ENCODE measurements at regions not wholly inside any gene's neighbourhood (a gene's known extent, or its start where the extent isn't known, plus 50 kb on each side); places are given as distances from the start of the nearest gene placed in this dataset.

GRCh38 chr1:182237329-182237728, 154.3 kb downstream of the GLUL start:
- no peak overlapping the region for H3K4ac ChIP-seq (ENCODE audit: low read depth, low read length)

More at GRCh38 chr1:182237329-182237728, 154.3 kb downstream of the GLUL start:
- H3K9me3 ChIP-seq (ENCODE audit: control insufficient read depth, low read depth, low read length), result no peaks in the 10 kb centered on the region
- Mint-ChIP-seq H3K27ac (no peak overlapping the region), H3K9me3 (no peaks in the 10 kb centered on the region), H3K4me1 (peaks cover 9 to 14% of the 10 kb centered on the region in 2 experiments), H3K36me3 (ENCODE audit: insufficient read depth in 1 of 3, low read depth in 3 of 3) (no peaks in the 10 kb centered on the region), H3K27me3 (ENCODE audit: low read depth) (peaks cover 5% of the 10 kb centered on the region; the same call in 1 of the 2 replicates), H3K4me3 (no peak overlapping the region)
- no peak overlapping the region for H4K8ac ChIP-seq (replicated peaks; ENCODE audit: insufficient read length, low read depth, low read length)
- H2BK15ac ChIP-seq (ENCODE audit: low read depth, low read length), result no peak overlapping the region
- H3K14ac ChIP-seq (ENCODE audit: insufficient read depth, low read length), result no peak overlapping the region
- H3K27me3 ChIP-seq (ENCODE audit: insufficient read depth, low read length), result no peaks in the 10 kb centered on the region
- no peak overlapping the region for H2BK5ac ChIP-seq (ENCODE audit: insufficient read length, low read length)
- H3K4me1 ChIP-seq (ENCODE audit: insufficient read depth, low read length), result no peaks in the 10 kb centered on the region
- TF ChIP-seq CTCF (conservative IDR thresholded peaks at IDR 0.05), result no peak
- H3K79me1 ChIP-seq (ENCODE audit: insufficient read depth, low read depth, low read length, poor library complexity, severe bottlenecking), result no peaks in the 10 kb centered on the region
- no peak overlapping the region for H2BK120ac ChIP-seq (ENCODE audit: low read depth, low read length, poor library complexity, severe bottlenecking)
- H3K56ac ChIP-seq (ENCODE audit: insufficient read length, low read depth, low read length), result no peak overlapping the region
- H4K20me1 ChIP-seq (ENCODE audit: control insufficient read depth, insufficient read depth, insufficient read length), result no peaks in the 10 kb centered on the region
- H2BK20ac ChIP-seq (ENCODE audit: low read depth, low read length, poor library complexity, severe bottlenecking), result no peak overlapping the region
- H2AK5ac ChIP-seq (ENCODE audit: insufficient read length, low read length), result no peak overlapping the region
- H3K27ac ChIP-seq (ENCODE audit: insufficient read length, low read depth, low read length), result no peak overlapping the region
- H3K23me2 ChIP-seq (ENCODE audit: insufficient read length, low read depth, low read length, poor library complexity, severe bottlenecking), result no peaks in the 10 kb centered on the region
- no peak for DNase-seq
- no peak overlapping the region for H3K18ac ChIP-seq (ENCODE audit: insufficient read length, low read depth, low read length)
- H3K9ac ChIP-seq (ENCODE audit: extremely low read depth, insufficient read length, low read length), result no peak overlapping the region
- no peak overlapping the region for H3T11ph ChIP-seq (ENCODE audit: low read length)
- H2AFZ ChIP-seq (ENCODE audit: low read length), result no peak overlapping the region
- no CpG with 5 or more reads among the region's 3 CpGs for WGBS (ENCODE audit: extremely low coverage, insufficient read length, low lambda C conversion rate)
- no peak overlapping the region for H2BK12ac ChIP-seq (ENCODE audit: insufficient read length, low read depth, low read length)
- H4K5ac ChIP-seq (ENCODE audit: insufficient read length, low read depth, low read length), result no peak overlapping the region
- H3K79me2 ChIP-seq (ENCODE audit: insufficient read depth, low read length), result no peaks in the 10 kb centered on the region
- H3K23ac ChIP-seq (ENCODE audit: insufficient read length, low read depth, low read length), result no peak overlapping the region
- H3K4me2 ChIP-seq (ENCODE audit: insufficient read depth, insufficient read length, low read length), result no peak overlapping the region
- H4K91ac ChIP-seq (ENCODE audit: insufficient read length, low read depth, low read length), result no peak overlapping the region

All from H9 (cell line).